ENCODE measurements at regions not wholly inside any gene's neighbourhood (a gene's known extent, or its start where the extent isn't known, plus 50 kb on each side); places are given as distances from the start of the nearest gene placed in this dataset.

- no peak overlapping the region for H3K27ac ChIP-seq
- H3K27me3 ChIP-seq (replicated peaks) = no peaks in the 10 kb centered on the region
- H3K4me3 ChIP-seq (ENCODE audit: low read depth, low read length) = no peak overlapping the region
- in situ Hi-C loops (cut with HindIII; ENCODE audit: low pct_ligation_motif_present, low sequenced_read_pairs) = no loop called here
- no peaks in the 10 kb centered on the region for H3K36me3 ChIP-seq (replicated peaks)
- no peak for DNase-seq
- TF ChIP-seq CTCF (IDR thresholded peaks at IDR 0.05; ENCODE audit: low read depth, low read length, missing control alignments) = no peak
Measured at GRCh38 chr21:16910435-16911165, 602.2 kb upstream of the CXADR start.

GRCh38 chr21:16911166-16911607 lies 601.7 kb upstream of the CXADR start:
- no peak for TF ChIP-seq CTCF (IDR thresholded peaks at IDR 0.05; ENCODE audit: low read depth, low read length, missing control alignments)
- no peaks in the 10 kb centered on the region for H3K36me3 ChIP-seq (replicated peaks)
- in situ Hi-C loops (cut with HindIII; ENCODE audit: low pct_ligation_motif_present, low sequenced_read_pairs) = no loop called here
- H3K27me3 ChIP-seq (replicated peaks) = no peaks in the 10 kb centered on the region
- H3K27ac ChIP-seq = no peak overlapping the region
- DNase-seq = no peak
- H3K4me3 ChIP-seq (ENCODE audit: low read depth, low read length) = no peak overlapping the region

- Histone ChIP-seq H3K27me3 (replicated peaks) (no peaks in the 10 kb centered on the region), H3K27ac (no peak overlapping the region), H3K36me3 (replicated peaks) (no peaks in the 10 kb centered on the region), H3K4me3 (ENCODE audit: low read depth, low read length) (no peak overlapping the region)
- DNase-seq = peak; percentile 5
- in situ Hi-C loops (cut with HindIII; ENCODE audit: low pct_ligation_motif_present, low sequenced_read_pairs) = no loop called here
- no peak for TF ChIP-seq CTCF (IDR thresholded peaks at IDR 0.05; ENCODE audit: low read depth, low read length, missing control alignments)
Measured at GRCh38 chr21:16912075-16912474, 600.8 kb upstream of the CXADR start.

GRCh38 chr21:16913010-16913409 lies 599.8 kb upstream of the CXADR start:
- H3K4me3 ChIP-seq (ENCODE audit: low read depth, low read length) = no peak overlapping the region
- DNase-seq = no peak
- TF ChIP-seq CTCF (IDR thresholded peaks at IDR 0.05; ENCODE audit: low read depth, low read length, missing control alignments) = peak; percentile 21
- no peaks in the 10 kb centered on the region for H3K27me3 ChIP-seq (replicated peaks)
- in situ Hi-C loops (cut with HindIII; ENCODE audit: low pct_ligation_motif_present, low sequenced_read_pairs) = no loop called here
- no peak overlapping the region for H3K27ac ChIP-seq
- H3K36me3 ChIP-seq (replicated peaks) = no peaks in the 10 kb centered on the region

- DNase-seq = no peak
- H3K27me3 ChIP-seq (replicated peaks) = no peaks in the 10 kb centered on the region
- TF ChIP-seq CTCF (IDR thresholded peaks at IDR 0.05; ENCODE audit: low read depth, low read length, missing control alignments) = no peak
- H3K27ac ChIP-seq = no peak overlapping the region
- H3K4me3 ChIP-seq (ENCODE audit: low read depth, low read length) = no peak overlapping the region
- no peaks in the 10 kb centered on the region for H3K36me3 ChIP-seq (replicated peaks)
- in situ Hi-C loops (cut with HindIII; ENCODE audit: low pct_ligation_motif_present, low sequenced_read_pairs) = no loop called here
Measured at GRCh38 chr21:16928439-16928838, 584.4 kb upstream of the CXADR start.

- TF ChIP-seq CTCF (IDR thresholded peaks at IDR 0.05; ENCODE audit: low read depth, low read length, missing control alignments) = no peak
- no peaks in the 10 kb centered on the region for H3K27me3 ChIP-seq (replicated peaks)
- H3K4me3 ChIP-seq (ENCODE audit: low read depth, low read length) = no peak overlapping the region
- no peak for DNase-seq
- in situ Hi-C loops (cut with HindIII; ENCODE audit: low pct_ligation_motif_present, low sequenced_read_pairs) = no loop called here
- H3K27ac ChIP-seq = no peak overlapping the region
- H3K36me3 ChIP-seq (replicated peaks) = no peaks in the 10 kb centered on the region
Measured at GRCh38 chr21:16932314-16932713, 580.5 kb upstream of the CXADR start.
